Adrenal gland (tissue), 5 donors: ENCODE measurements at regions not wholly inside any gene's neighbourhood (a gene's known extent, or its start where the extent isn't known, plus 50 kb on each side); places are given as distances from the start of the nearest gene placed in this dataset.

ENCODE experiments used
- CTCF ChIP-seq, 6 experiments: fragments of 450-650 bp in 4 of 6; fragments of 200-600 bp in 2 of 6; sonication (generic) in 1 of 6; IDR thresholded peaks; 1 replicate in 5 of 6; 2 replicates in 1 of 6; pipeline versions ENCODE4 v1.5.1 to v1.8.0; 2016 to 2021; ENCODE audit warnings: antibody characterized with exemption in 6 of 6, mild to moderate bottlenecking in 2 of 6, moderate library complexity in 1 of 6
- POLR2A ChIP-seq, 2 donors: fragments of 450-650 bp; IDR thresholded peaks; one replicate each; pipeline ENCODE4 v1.6.1; 2017; ENCODE audit warnings: antibody characterized with exemption in 2 of 2, mild to moderate bottlenecking in 2 of 2, moderate library complexity in 1 of 2
- donor health status: DM: no; HTN: no; CAD: no.

GRCh38 chr6:159372333-159372732, 203.1 kb downstream of the FNDC1 start:
- TF ChIP-seq CTCF (IDR thresholded peaks at IDR 0.05) = no peak
- no peak for TF ChIP-seq POLR2A (IDR thresholded peaks at IDR 0.05)
